ENCODE measurements at regions not wholly inside any gene's neighbourhood (a gene's known extent, or its start where the extent isn't known, plus 50 kb on each side); places are given as distances from the start of the nearest gene placed in this dataset.

GRCh38 chr6:7960848-7961247, 50.3 kb upstream of the TXNDC5 start:
- Histone ChIP-seq H3K36me3 (replicated peaks; ENCODE audit: insufficient read depth, low read length) (peaks cover 6% of the 10 kb centered on the region), H3K9me2 (replicated peaks; ENCODE audit: insufficient read depth, low read length) (no peaks in the 10 kb centered on the region), H3K9ac (ENCODE audit: low read length) (peak overlapping the region; percentile 58), H2AFZ (ENCODE audit: low read length) (no peak overlapping the region), H3K27ac (ENCODE audit: low read length) (peak overlapping the region; percentile 99), H3K4me2 (ENCODE audit: low read depth, low read length) (0 out of 2 replicates have a peak overlapping the region, but pooled peaks have one; percentile 16), H3K4me1 (ENCODE audit: low read length) (peaks cover 56% of the 10 kb centered on the region), H3F3A (ENCODE audit: insufficient read depth, low read length) (peaks cover 44% of the 10 kb centered on the region), H3K9me3 (replicated peaks; ENCODE audit: insufficient read depth, low read length) (0 out of 2 replicates have a peak, but pooled peaks cover 7% of the 10 kb centered on the region), H4K20me1 (ENCODE audit: insufficient read depth, low read length) (no peaks in the 10 kb centered on the region), H3K27me3 (replicated peaks; ENCODE audit: insufficient read depth, low read length) (no peaks in the 10 kb centered on the region), H3K79me2 (ENCODE audit: low read length) (peaks cover 23% of the 10 kb centered on the region), H3K4me3 (ENCODE audit: low read length) (no peak overlapping the region)
- DNase-seq, result peak; percentile 87
- TF ChIP-seq CTCF (IDR thresholded peaks at IDR 0.05; ENCODE audit: low read length), result no peak
- no peak for TF ChIP-seq EZH2 (optimal IDR thresholded peaks at IDR 0.05; ENCODE audit: low read depth, low read length)
- TF ChIP-seq EZH2phosphoT487 (IDR thresholded peaks at IDR 0.05; ENCODE audit: low read length), result no peak

Measured in MM.1S (cell line).